ENCODE measurements at regions not wholly inside any gene's neighbourhood (a gene's known extent, or its start where the extent isn't known, plus 50 kb on each side); places are given as distances from the start of the nearest gene placed in this dataset.

- H2BK120ac ChIP-seq (ENCODE audit: low read depth, low read length) = no peak overlapping the region
- H4K20me1 ChIP-seq (ENCODE audit: insufficient read depth, low read length) = no peaks in the 10 kb centered on the region
- no peaks in the 10 kb centered on the region for H3K9me1 ChIP-seq (ENCODE audit: insufficient read depth, low read length)
- TF ChIP-seq BHLHE40 (IDR thresholded peaks at IDR 0.05; ENCODE audit: low read depth, low read length) = no peak
- TF ChIP-seq USF2 (IDR thresholded peaks at IDR 0.05; ENCODE audit: low read depth, low read length) = no peak
- no peak for TF ChIP-seq POLR2A (IDR thresholded peaks at IDR 0.05; ENCODE audit: low read depth, low read length)
- TF ChIP-seq, protein P1, sequence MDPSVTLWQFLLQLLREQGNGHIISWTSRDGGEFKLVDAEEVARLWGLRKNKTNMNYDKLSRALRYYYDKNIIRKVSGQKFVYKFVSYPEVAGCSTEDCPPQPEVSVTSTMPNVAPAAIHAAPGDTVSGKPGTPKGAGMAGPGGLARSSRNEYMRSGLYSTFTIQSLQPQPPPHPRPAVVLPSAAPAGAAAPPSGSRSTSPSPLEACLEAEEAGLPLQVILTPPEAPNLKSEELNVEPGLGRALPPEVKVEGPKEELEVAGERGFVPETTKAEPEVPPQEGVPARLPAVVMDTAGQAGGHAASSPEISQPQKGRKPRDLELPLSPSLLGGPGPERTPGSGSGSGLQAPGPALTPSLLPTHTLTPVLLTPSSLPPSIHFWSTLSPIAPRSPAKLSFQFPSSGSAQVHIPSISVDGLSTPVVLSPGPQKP (IDR thresholded peaks at IDR 0.05; ENCODE audit: borderline replicate concordance, low read depth, low read length) = no peak
- no peak for TF ChIP-seq CTCF (conservative IDR thresholded peaks at IDR 0.05; ENCODE audit: low read depth, low read length)
- TF ChIP-seq MAFK (IDR thresholded peaks at IDR 0.05; ENCODE audit: low read depth, low read length) = no peak
- TF ChIP-seq FOS (IDR thresholded peaks at IDR 0.05; ENCODE audit: low read depth, low read length) = no peak
- no peak overlapping the region for H3K56ac ChIP-seq (ENCODE audit: extremely low read depth, insufficient read depth, low read length)
- H2BK5ac ChIP-seq (ENCODE audit: low read depth, low read length, poor library complexity, severe bottlenecking) = no peak overlapping the region
- no peak for ATAC-seq (ENCODE audit: low read depth)
- no peaks in the 10 kb centered on the region for H3K79me1 ChIP-seq (ENCODE audit: low read depth in 1 of 2, low read length in 2 of 2)
- H2AK5ac ChIP-seq (ENCODE audit: low read depth, low read length) = no peak overlapping the region
- no peak overlapping the region for H2BK20ac ChIP-seq (ENCODE audit: low read depth, low read length)
- H3K27me3 ChIP-seq (ENCODE audit: control insufficient read depth, insufficient read depth, low read length) = no peaks in the 10 kb centered on the region
- H2AK9ac ChIP-seq (replicated peaks; ENCODE audit: low read depth, low read length, poor library complexity) = no peak overlapping the region
- H2AFZ ChIP-seq (replicated peaks; ENCODE audit: low read length, poor library complexity) = no peak overlapping the region
- dilution Hi-C loops (cut with HindIII; ENCODE audit: low sequenced_read_pairs, unreplicated experiment) (no loop called here), intact Hi-C loops (cut with micrococcal nuclease) (no loop called here), in situ Hi-C loops (cut with MboI; ENCODE audit: low sequenced_read_pairs) (no loop called here)
- H4K5ac ChIP-seq (ENCODE audit: low read depth, low read length) = no peak overlapping the region
- H3K9me3 ChIP-seq (ENCODE audit: control insufficient read depth, insufficient read depth, low read length) = peaks cover 58% of the 10 kb centered on the region
- no peak for DNase-seq
- no peak overlapping the region for H3K4me2 ChIP-seq (ENCODE audit: low read depth, low read length)
- no peak overlapping the region for H2BK15ac ChIP-seq (ENCODE audit: low read depth, low read length)
- H3K18ac ChIP-seq (ENCODE audit: low read depth, low read length) = no peak overlapping the region
- no peaks in the 10 kb centered on the region for H3K4me1 ChIP-seq (ENCODE audit: control insufficient read depth, insufficient read depth, low read length)
- H4K91ac ChIP-seq (ENCODE audit: insufficient read depth, low read depth, low read length) = no peak overlapping the region
- no CpG with 5 or more reads among the region's 4 CpGs for WGBS, 2 experiments (ENCODE audit: extremely low coverage in 2 of 2, insufficient read length in 1 of 2)
- H3K4ac ChIP-seq (ENCODE audit: low read depth, low read length) = no peak overlapping the region
- no peak overlapping the region for H4K8ac ChIP-seq (ENCODE audit: low read depth in 2 of 2, low read length in 2 of 2)
- no peak overlapping the region for H3K23ac ChIP-seq (ENCODE audit: low read depth, low read length)
- H3K36me3 ChIP-seq (ENCODE audit: control insufficient read depth, insufficient read depth, low read length) = no peaks in the 10 kb centered on the region
- POLR2A ChIA-PET (ENCODE audit: unreplicated experiment) = no interaction called here
- no peak overlapping the region for H3K9ac ChIP-seq (ENCODE audit: low read depth, low read length)
- H3K27ac ChIP-seq (ENCODE audit: insufficient read depth, low read length) = no peak overlapping the region
- BruUV-seq (replicated peaks) = no TSS peak
- H3K4me3 ChIP-seq (ENCODE audit: insufficient read depth, low read depth, low read length) = no peak overlapping the region
- CTCF ChIA-PET = no interaction called here
- H3K14ac ChIP-seq (replicated peaks; ENCODE audit: low read depth, low read length) = no peak overlapping the region
Observed at GRCh38 chr22:48715511-48715910, 1112.2 kb downstream of the BRD1 start.

Data from IMR-90 (cell line).